ENCODE measurements at regions not wholly inside any gene's neighbourhood (a gene's known extent, or its start where the extent isn't known, plus 50 kb on each side); places are given as distances from the start of the nearest gene placed in this dataset.

DNA sequence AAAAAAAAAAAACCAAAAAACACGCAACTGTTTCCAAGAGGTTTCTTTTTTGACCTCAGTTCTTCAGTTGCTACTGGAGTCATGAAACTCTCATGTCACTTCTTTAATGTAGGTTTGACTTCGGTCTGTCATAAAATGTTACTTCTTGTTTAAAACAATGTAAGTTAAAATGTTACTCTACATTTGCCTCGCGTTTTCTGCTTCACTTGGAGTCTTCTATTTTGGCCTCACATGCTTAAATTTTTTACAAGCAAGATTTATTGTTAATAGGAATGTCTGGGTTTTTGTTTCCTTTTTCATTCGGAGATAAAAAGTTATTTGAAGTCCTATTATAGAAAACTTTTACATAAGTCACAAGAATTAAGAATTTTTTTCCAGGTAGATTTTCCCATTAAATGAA, 880.2 kb downstream of the LTN1 start:
- DNase-seq = peak in 2 of 3 donors; percentile 20 to 46

DNA sequence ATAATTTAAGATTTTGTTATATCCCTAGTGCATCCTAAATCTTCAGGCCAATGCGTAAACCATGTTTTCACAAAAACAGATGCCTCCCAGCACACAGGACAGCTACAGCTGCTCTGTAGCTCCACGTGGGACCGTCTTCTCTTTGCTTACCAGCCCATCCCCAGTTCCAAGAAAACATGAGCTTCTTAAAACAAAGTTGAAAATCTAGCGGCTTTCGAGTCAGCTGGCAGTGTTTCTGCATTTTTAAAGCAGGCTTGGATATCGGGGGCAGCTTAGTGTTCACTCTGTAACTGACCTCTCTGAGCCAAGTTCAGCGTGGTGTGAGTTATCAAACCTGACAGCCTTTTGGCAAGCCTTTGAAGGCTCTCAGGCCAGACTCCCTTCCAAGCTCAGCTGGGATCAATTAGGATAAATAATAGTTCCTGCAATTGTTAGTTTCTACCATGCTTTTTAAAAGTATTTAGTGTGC, 881.5 kb downstream of the LTN1 start:
- Histone ChIP-seq H3K9me3 (ENCODE audit: control insufficient read depth in 4 of 4, insufficient read depth in 3 of 4, low read length in 3 of 4) (peaks cover 0 to 3% (median 0%) of the 10 kb centered on the region in 4 donors), H3K9ac (ENCODE audit: insufficient read depth in 1 of 2, low read length in 2 of 2) (no peak overlapping the region), H3K4me1 (ENCODE audit: control insufficient read depth in 5 of 5, insufficient read depth in 5 of 5, low read length in 5 of 5) (peaks cover 0 to 37% (median 5%) of the 10 kb centered on the region in 5 donors), H3K36me3 (ENCODE audit: control insufficient read depth in 4 of 4, insufficient read depth in 4 of 4, low read length in 4 of 4) (no peaks in the 10 kb centered on the region), H3K27ac (ENCODE audit: low read depth in 1 of 2, low read length in 1 of 2) (peak overlapping the region; percentile 26 to 60), H3K27me3 (ENCODE audit: control insufficient read depth in 3 of 3, insufficient read depth in 3 of 3, low read length in 2 of 3) (no peaks in the 10 kb centered on the region), H3K4me3 (no peak overlapping the region)
- WGBS, 2 donors = 51 to 64% methylated on average over 7 of the region's 7 CpGs
- TF ChIP-seq, protein P1, sequence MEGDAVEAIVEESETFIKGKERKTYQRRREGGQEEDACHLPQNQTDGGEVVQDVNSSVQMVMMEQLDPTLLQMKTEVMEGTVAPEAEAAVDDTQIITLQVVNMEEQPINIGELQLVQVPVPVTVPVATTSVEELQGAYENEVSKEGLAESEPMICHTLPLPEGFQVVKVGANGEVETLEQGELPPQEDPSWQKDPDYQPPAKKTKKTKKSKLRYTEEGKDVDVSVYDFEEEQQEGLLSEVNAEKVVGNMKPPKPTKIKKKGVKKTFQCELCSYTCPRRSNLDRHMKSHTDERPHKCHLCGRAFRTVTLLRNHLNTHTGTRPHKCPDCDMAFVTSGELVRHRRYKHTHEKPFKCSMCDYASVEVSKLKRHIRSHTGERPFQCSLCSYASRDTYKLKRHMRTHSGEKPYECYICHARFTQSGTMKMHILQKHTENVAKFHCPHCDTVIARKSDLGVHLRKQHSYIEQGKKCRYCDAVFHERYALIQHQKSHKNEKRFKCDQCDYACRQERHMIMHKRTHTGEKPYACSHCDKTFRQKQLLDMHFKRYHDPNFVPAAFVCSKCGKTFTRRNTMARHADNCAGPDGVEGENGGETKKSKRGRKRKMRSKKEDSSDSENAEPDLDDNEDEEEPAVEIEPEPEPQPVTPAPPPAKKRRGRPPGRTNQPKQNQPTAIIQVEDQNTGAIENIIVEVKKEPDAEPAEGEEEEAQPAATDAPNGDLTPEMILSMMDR (IDR thresholded peaks at IDR 0.05; ENCODE audit: control extremely low read depth, extremely low read depth) = no peak
- ATAC-seq (ENCODE audit: insufficient read depth, low FRiP score) (peak; percentile 34), DNase-seq (peak; percentile 94 to 99 (median 99))

More for the DNA sequence above, 880.2 kb downstream of the LTN1 start:
- WGBS, 2 donors = 61 to 66% methylated on average over 5 of the region's 5 CpGs
- TF ChIP-seq, protein P1 (IDR thresholded peaks at IDR 0.05; ENCODE audit: control extremely low read depth, extremely low read depth) = no peak
- H3K36me3 ChIP-seq (ENCODE audit: control insufficient read depth in 4 of 4, insufficient read depth in 4 of 4, low read length in 4 of 4) = no peaks in the 10 kb centered on the region
- no peaks in the 10 kb centered on the region for H3K27me3 ChIP-seq (ENCODE audit: control insufficient read depth in 3 of 3, insufficient read depth in 3 of 3, low read length in 2 of 3)
- H3K9me3 ChIP-seq (ENCODE audit: control insufficient read depth in 4 of 4, insufficient read depth in 3 of 4, low read length in 3 of 4) = peaks cover 0 to 3% (median 0%) of the 10 kb centered on the region in 4 donors
- no peak overlapping the region for H3K4me3 ChIP-seq
- no peak overlapping the region for H3K9ac ChIP-seq (ENCODE audit: insufficient read depth in 1 of 2, low read length in 2 of 2)
- H3K27ac ChIP-seq (ENCODE audit: low read depth in 1 of 2, low read length in 1 of 2) = no peak overlapping the region
- no peak for ATAC-seq (ENCODE audit: insufficient read depth, low FRiP score)
- H3K4me1 ChIP-seq (ENCODE audit: control insufficient read depth in 5 of 5, insufficient read depth in 5 of 5, low read length in 5 of 5) = peaks cover 0 to 37% (median 5%) of the 10 kb centered on the region in 5 donors

DNA sequence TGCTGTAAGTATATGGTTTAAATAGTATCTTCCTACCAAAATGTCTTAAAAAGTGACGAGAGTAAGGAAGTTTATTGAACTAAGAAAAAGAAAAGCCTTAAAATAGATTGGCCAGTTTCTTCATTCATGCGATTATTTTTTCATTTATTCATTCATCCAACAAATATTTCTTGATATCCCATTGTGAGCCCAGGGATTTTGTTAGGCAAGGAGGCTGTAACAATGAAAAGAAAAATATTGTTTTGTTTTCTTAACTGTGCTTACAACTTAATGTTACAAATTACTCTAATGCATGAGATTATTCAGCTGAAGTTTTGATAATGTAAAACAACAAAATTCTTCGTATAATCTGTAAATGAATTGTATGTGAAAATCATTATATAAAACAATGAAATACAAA, 882.0 kb downstream of the LTN1 start:
- DNase-seq (no peak), ATAC-seq (ENCODE audit: insufficient read depth, low FRiP score) (no peak)
- WGBS, 2 donors = 75 to 87% methylated on average over 3 of the region's 3 CpGs
- Histone ChIP-seq H3K4me3 (no peak overlapping the region), H3K27me3 (ENCODE audit: control insufficient read depth in 3 of 3, insufficient read depth in 3 of 3, low read length in 2 of 3) (no peaks in the 10 kb centered on the region), H3K9ac (ENCODE audit: insufficient read depth in 1 of 2, low read length in 2 of 2) (no peak overlapping the region), H3K9me3 (ENCODE audit: control insufficient read depth in 4 of 4, insufficient read depth in 3 of 4, low read length in 3 of 4) (peaks cover 0 to 3% (median 0%) of the 10 kb centered on the region in 4 donors), H3K36me3 (ENCODE audit: control insufficient read depth in 4 of 4, insufficient read depth in 4 of 4, low read length in 4 of 4) (no peaks in the 10 kb centered on the region), H3K27ac (ENCODE audit: low read depth in 1 of 2, low read length in 1 of 2) (peak overlapping the region in 1 of 2 donors; percentile 26), H3K4me1 (ENCODE audit: control insufficient read depth in 5 of 5, insufficient read depth in 5 of 5, low read length in 5 of 5) (peaks cover 0 to 37% (median 5%) of the 10 kb centered on the region in 5 donors)
- TF ChIP-seq, protein P1 (IDR thresholded peaks at IDR 0.05; ENCODE audit: control extremely low read depth, extremely low read depth) = no peak

DNA sequence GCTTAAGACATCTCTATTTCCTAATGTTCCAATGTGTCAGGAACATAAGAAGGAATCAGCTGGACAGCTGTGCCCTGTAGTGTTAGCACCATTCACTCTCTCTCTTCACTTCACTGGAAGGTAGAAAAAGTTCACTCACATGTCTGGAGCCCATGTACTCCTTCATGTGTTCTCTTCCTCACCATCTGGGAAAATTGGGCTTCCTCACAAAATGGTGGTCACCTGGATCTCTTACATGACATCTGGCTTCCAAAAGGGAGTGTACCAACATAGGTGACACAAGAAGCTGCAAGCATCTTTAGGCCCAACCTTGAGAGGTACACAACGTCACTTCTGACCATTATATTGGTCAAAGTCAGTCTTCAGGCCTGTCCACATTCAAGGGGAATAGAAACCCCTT, 882.6 kb downstream of the LTN1 start:
- H3K4me1 ChIP-seq (ENCODE audit: control insufficient read depth in 5 of 5, insufficient read depth in 5 of 5, low read length in 5 of 5) = peaks cover 0 to 37% (median 5%) of the 10 kb centered on the region in 5 donors
- no peak overlapping the region for H3K27ac ChIP-seq (ENCODE audit: low read depth in 1 of 2, low read length in 1 of 2)
- ATAC-seq (ENCODE audit: insufficient read depth, low FRiP score) (no peak), DNase-seq (no peak)
- TF ChIP-seq, protein P1 (IDR thresholded peaks at IDR 0.05; ENCODE audit: control extremely low read depth, extremely low read depth) = no peak
- no peaks in the 10 kb centered on the region for H3K27me3 ChIP-seq (ENCODE audit: control insufficient read depth in 3 of 3, insufficient read depth in 3 of 3, low read length in 2 of 3)
- peaks cover 0 to 3% (median 0%) of the 10 kb centered on the region in 4 donors for H3K9me3 ChIP-seq (ENCODE audit: control insufficient read depth in 4 of 4, insufficient read depth in 3 of 4, low read length in 3 of 4)
- no peak overlapping the region for H3K9ac ChIP-seq (ENCODE audit: insufficient read depth in 1 of 2, low read length in 2 of 2)
- no peak overlapping the region for H3K4me3 ChIP-seq
- WGBS, 2 donors = 91 to 93% methylated on average over 1 of the region's 1 CpG
- no peaks in the 10 kb centered on the region for H3K36me3 ChIP-seq (ENCODE audit: control insufficient read depth in 4 of 4, insufficient read depth in 4 of 4, low read length in 4 of 4)

Measured in lung (tissue), 11 donors.